Embryonic facial prominence (tissue), 1 donor: ENCODE measurements at regions not wholly inside any gene's neighbourhood (a gene's known extent, or its start where the extent isn't known, plus 50 kb on each side); places are given as distances from the start of the nearest gene placed in this dataset.

ENCODE experiments used
- DNase-seq: peaks from one replicate; pipeline ENCODE4 v3.0.0-alpha.2; 2016; ENCODE audit errors: extremely low spot score

- no peak for DNase-seq
Observed at GRCh38 chr4:145346081-145346480, 135.6 kb upstream of the SMAD1 start.

GRCh38 chr4:145345401-145345800 is 136.3 kb upstream of the SMAD1 start:
- no peak for DNase-seq

GRCh38 chr4:145341381-145341780 is 140.3 kb upstream of the SMAD1 start:
- DNase-seq: no peak

- no peak for DNase-seq
Observed at GRCh38 chr4:145340071-145340675, 141.5 kb upstream of the SMAD1 start.

GRCh38 chr4:145339075-145339725 is 142.5 kb upstream of the SMAD1 start:
- DNase-seq: no peak

- no peak for DNase-seq
Observed at GRCh38 chr4:145338568-145338967, 143.1 kb upstream of the SMAD1 start.

GRCh38 chr4:145337391-145337790 is 144.3 kb upstream of the SMAD1 start:
- no peak for DNase-seq

- DNase-seq: no peak
Observed at GRCh38 chr4:145333786-145334185, 147.9 kb upstream of the SMAD1 start.

GRCh38 chr4:145326491-145326890 is 146.1 kb upstream of the OTUD4 start:
- DNase-seq: no peak

GRCh38 chr4:145324161-145324560 is 143.8 kb upstream of the OTUD4 start:
- DNase-seq: no peak

GRCh38 chr4:145320294-145320693 is 139.9 kb upstream of the OTUD4 start:
- DNase-seq: no peak

- DNase-seq: no peak
Observed at GRCh38 chr4:145319751-145320150, 139.4 kb upstream of the OTUD4 start.

GRCh38 chr4:145316897-145317574 is 136.6 kb upstream of the OTUD4 start:
- no peak for DNase-seq

- DNase-seq: peak; percentile 69
Observed at GRCh38 chr4:145315811-145316225, 135.4 kb upstream of the OTUD4 start.

GRCh38 chr4:145308598-145308997 is 128.2 kb upstream of the OTUD4 start:
- no peak for DNase-seq

GRCh38 chr4:145307763-145308430 is 127.5 kb upstream of the OTUD4 start:
- DNase-seq: no peak

- no peak for DNase-seq
Observed at GRCh38 chr4:145307120-145307519, 126.7 kb upstream of the OTUD4 start.

GRCh38 chr4:145302725-145303124 is 122.3 kb upstream of the OTUD4 start:
- DNase-seq: no peak

- no peak for DNase-seq
Observed at GRCh38 chr4:145301386-145302080, 121.1 kb upstream of the OTUD4 start.

- DNase-seq: no peak
Observed at GRCh38 chr4:145299380-145300076, 119.1 kb upstream of the OTUD4 start.

GRCh38 chr4:145298885-145299284 is 118.5 kb upstream of the OTUD4 start:
- no peak for DNase-seq
